HG03280 (cell line): ENCODE measurements at regions not wholly inside any gene's neighbourhood (a gene's known extent, or its start where the extent isn't known, plus 50 kb on each side); places are given as distances from the start of the nearest gene placed in this dataset.
"Not testable (repeated sequence)": the region's sequence is repeated elsewhere in the genome, so short reads cannot be mapped to it uniquely, and the experiment has no call there.

Experiments used
- ATAC-seq: cut with Tn5 transposase; IDR thresholded peaks from one replicate; pipeline ENCODE4 v1.9.1; 2021; ENCODE audit warnings: mild to moderate bottlenecking, moderate library complexity; ENCODE audit not compliant: unreplicated experiment

- ATAC-seq: no peak
Observed at GRCh38 chr11:92123540-92123939, 101.1 kb upstream of the FAT3 start.

- no peak for ATAC-seq
Observed at GRCh38 chr11:92122561-92122960, 102.1 kb upstream of the FAT3 start.

- ATAC-seq: no peak
Observed at GRCh38 chr11:92111287-92111686, 113.3 kb upstream of the FAT3 start.

- ATAC-seq: no peak
Observed at GRCh38 chr11:92109466-92109865, 115.2 kb upstream of the FAT3 start.

GRCh38 chr11:92107331-92107730, 117.3 kb upstream of the FAT3 start:
- ATAC-seq: no peak

- no peak for ATAC-seq
Observed at GRCh38 chr11:92104349-92104748, 120.3 kb upstream of the FAT3 start.

- no peak for ATAC-seq
Observed at GRCh38 chr11:92101920-92102319, 122.7 kb upstream of the FAT3 start.

GRCh38 chr11:92099183-92099582, 125.4 kb upstream of the FAT3 start:
- no peak for ATAC-seq

GRCh38 chr11:92098172-92098571, 126.4 kb upstream of the FAT3 start:
- no peak for ATAC-seq

- ATAC-seq: no peak
Observed at GRCh38 chr11:92087725-92088537, 136.7 kb upstream of the FAT3 start.

GRCh38 chr11:92083123-92083522, 141.5 kb upstream of the FAT3 start:
- ATAC-seq: no peak

- no peak for ATAC-seq
Observed at GRCh38 chr11:92082652-92083051, 142.0 kb upstream of the FAT3 start.

GRCh38 chr11:92074498-92074897, 150.1 kb upstream of the FAT3 start:
- not testable (repeated sequence) for ATAC-seq

GRCh38 chr11:92071660-92072059, 153.0 kb upstream of the FAT3 start:
- no peak for ATAC-seq

GRCh38 chr11:92070026-92070889, 154.4 kb upstream of the FAT3 start:
- ATAC-seq: no peak

GRCh38 chr11:92067016-92067415, 157.6 kb upstream of the FAT3 start:
- no peak for ATAC-seq

GRCh38 chr11:92061456-92062062, 163.1 kb upstream of the FAT3 start:
- no peak for ATAC-seq

- no peak for ATAC-seq
Observed at GRCh38 chr11:92057849-92058442, 166.7 kb upstream of the FAT3 start.

GRCh38 chr11:92053216-92053615, 171.4 kb upstream of the FAT3 start:
- ATAC-seq: no peak

GRCh38 chr11:92050305-92050704, 174.3 kb upstream of the FAT3 start:
- ATAC-seq: no peak

GRCh38 chr11:92048415-92048814, 176.2 kb upstream of the FAT3 start:
- ATAC-seq: no peak
